Esophagus squamous epithelium (tissue), 5 donors: ENCODE measurements at regions not wholly inside any gene's neighbourhood (a gene's known extent, or its start where the extent isn't known, plus 50 kb on each side); places are given as distances from the start of the nearest gene placed in this dataset.

Experiments
- DNase-seq: peaks from one replicate; lab custom pipeline; 2025; lab: John Stamatoyannopoulos, UW
- H3K27ac ChIP-seq, 4 donors: fragments of 200-600 bp; sonication (generic); one replicate each; pipeline ENCODE4 v1.5.1; 2016 to 2019; ENCODE audit warnings: mild to moderate bottlenecking in 1 of 4
- H3K27me3 ChIP-seq, 4 donors: fragments of 200-600 bp; sonication (generic); 1 replicate in 3 of 4; 2 replicates in 1 of 4; pipeline versions ENCODE4 v1.5.1 to v1.6.0; 2017 to 2021; ENCODE audit warnings: antibody characterized with exemption in 1 of 4
- H3K36me3 ChIP-seq, 3 donors: fragments of 200-600 bp; sonication (generic); one replicate each; pipeline ENCODE4 v1.5.1; 2016 to 2019
- H3K4me1 ChIP-seq, 3 donors: fragments of 200-600 bp; sonication (generic); one replicate each; pipeline ENCODE4 v1.5.1; 2017 to 2019
- H3K4me3 ChIP-seq, 4 donors: fragments of 200-600 bp; sonication (generic); 1 replicate in 3 of 4; 2 replicates in 1 of 4; pipeline ENCODE4 v1.5.1; 2016 to 2019; ENCODE audit warnings: mild to moderate bottlenecking in 2 of 4, moderate library complexity in 1 of 4
- H3K9me3 ChIP-seq, 3 donors: fragments of 200-600 bp; sonication (generic); one replicate each; pipeline ENCODE4 v1.5.1; 2016 to 2019
- CTCF ChIP-seq, 6 experiments: fragments of 450-650 bp in 4 of 6; fragments of 200-600 bp in 2 of 6; sonication (generic) in 2 of 6; IDR thresholded peaks; one replicate each; pipeline ENCODE4 v1.5.1; 2016 to 2019; ENCODE audit warnings: antibody characterized with exemption in 6 of 6, mild to moderate bottlenecking in 4 of 6, moderate library complexity in 4 of 6
- POLR2A ChIP-seq, 4 donors: fragments of 450-650 bp; IDR thresholded peaks; one replicate each; pipeline ENCODE4 v1.6.1; 2017; ENCODE audit warnings: antibody characterized with exemption in 4 of 4, mild to moderate bottlenecking in 4 of 4, moderate library complexity in 3 of 4
- WGBS, 2 donors: methylation state at CpG; one replicate each; pipeline ENCODE4 v1.1.5; 2018; 5-methylcytosine and 5-hydroxymethylcytosine counted together
- intact Hi-C: fragments of 100-400 bp; cut with DNase I; formaldehyde crosslinking; loops from one replicate; pipeline ENCODE4 v1.15.0; 2022
- donor health status: DM: yes; HTN: yes; CAD: no.

DNA sequence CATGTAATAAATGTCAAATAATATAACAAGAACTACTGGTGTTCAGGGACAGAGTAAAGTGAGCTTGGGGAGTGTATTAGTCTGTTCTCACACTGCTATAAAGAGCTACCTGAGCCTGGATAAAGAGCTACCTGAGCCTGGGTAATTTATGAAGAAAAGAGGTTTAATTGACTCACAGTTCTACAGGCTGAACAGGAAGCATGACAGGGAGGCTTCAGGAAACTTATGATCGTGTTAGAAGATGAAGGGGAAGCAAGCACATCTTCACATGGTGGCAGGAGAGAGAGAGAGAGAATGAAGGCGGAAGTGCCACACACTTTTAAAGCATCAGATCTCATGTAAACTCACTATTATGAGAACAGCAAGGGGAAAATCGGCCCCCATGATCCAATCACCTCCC lies 205.9 kb downstream of the CTH start:
- intact Hi-C loops: no loop called here
- TF ChIP-seq CTCF (IDR thresholded peaks at IDR 0.05): no peak
- TF ChIP-seq POLR2A (IDR thresholded peaks at IDR 0.05): no peak
- Histone ChIP-seq H3K27me3 (no peaks in the 10 kb centered on the region), H3K4me1 (no peaks in the 10 kb centered on the region), H3K27ac (no peak overlapping the region), H3K36me3 (no peaks in the 10 kb centered on the region), H3K9me3 (no peaks in the 10 kb centered on the region), H3K4me3 (no peak overlapping the region)
- DNase-seq: no peak
- 51 to 61% methylated on average over 3 of the region's 3 CpGs for WGBS, 2 donors

- TF ChIP-seq POLR2A (IDR thresholded peaks at IDR 0.05) (no peak), CTCF (IDR thresholded peaks at IDR 0.05) (no peak)
- no peaks in the 10 kb centered on the region for H3K9me3 ChIP-seq
- no peaks in the 10 kb centered on the region for H3K36me3 ChIP-seq
- no peaks in the 10 kb centered on the region for H3K4me1 ChIP-seq
- H3K27me3 ChIP-seq: no peaks in the 10 kb centered on the region
- 60 to 71% methylated on average over 2 of the region's 2 CpGs for WGBS, 2 donors
- H3K27ac ChIP-seq: no peak overlapping the region
- no peak overlapping the region for H3K4me3 ChIP-seq
- intact Hi-C loops: no loop called here
- DNase-seq: no peak
Observed at GRCh38 chr1:70617728-70618127, 206.7 kb downstream of the CTH start.

DNA sequence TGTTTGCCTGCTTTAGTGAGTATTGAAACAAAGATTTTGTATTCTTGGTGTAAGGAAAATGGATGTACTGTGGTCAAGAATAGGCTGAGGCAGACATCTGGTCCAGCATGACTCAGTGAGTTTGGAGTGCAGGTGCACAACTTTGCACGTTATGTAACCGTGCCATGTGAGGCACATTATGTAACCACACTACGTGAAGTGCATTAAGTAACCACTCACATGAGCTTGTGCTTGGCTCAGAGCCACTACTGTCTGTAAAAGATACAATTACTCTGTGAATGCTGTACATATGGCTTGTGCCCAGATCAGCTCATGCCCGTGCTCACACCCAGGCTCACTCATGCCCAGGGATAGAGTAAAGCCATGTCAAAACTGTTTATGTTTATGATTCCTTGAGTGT lies 216.8 kb downstream of the CTH start:
- H3K36me3 ChIP-seq: no peaks in the 10 kb centered on the region
- H3K4me1 ChIP-seq: no peaks in the 10 kb centered on the region
- H3K4me3 ChIP-seq: no peak overlapping the region
- whole genome bisulfite sequencing, 2 donors: 21 to 40% methylated on average over 3 to 4 of the region's 4 CpGs
- H3K27ac ChIP-seq: no peak overlapping the region
- no peak for TF ChIP-seq POLR2A (IDR thresholded peaks at IDR 0.05)
- H3K27me3 ChIP-seq: no peaks in the 10 kb centered on the region
- H3K9me3 ChIP-seq: no peaks in the 10 kb centered on the region
- intact Hi-C loops: no loop called here
- DNase-seq: no peak

DNA sequence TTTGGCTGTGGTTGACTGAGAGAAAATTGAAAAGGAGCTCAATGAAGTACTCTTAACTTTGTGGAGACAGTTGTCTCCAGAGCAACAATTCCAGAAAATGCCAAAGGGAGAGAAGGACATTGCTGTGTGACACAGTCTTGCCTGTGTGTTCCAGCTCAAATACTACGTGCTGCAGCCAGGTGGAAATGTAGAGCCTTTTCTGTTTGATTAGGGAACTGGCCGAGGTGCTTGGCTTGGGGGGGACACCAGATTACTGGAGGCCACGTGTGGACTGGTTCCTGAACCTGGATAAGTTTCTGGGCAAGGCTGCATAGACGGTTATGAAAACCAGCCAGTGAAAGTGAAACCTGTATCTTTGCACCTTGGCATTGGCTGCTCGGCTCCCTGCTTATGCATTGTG lies 217.9 kb downstream of the CTH start:
- Histone ChIP-seq H3K27ac (no peak overlapping the region), H3K4me1 (no peaks in the 10 kb centered on the region), H3K27me3 (no peaks in the 10 kb centered on the region), H3K4me3 (no peak overlapping the region), H3K36me3 (no peaks in the 10 kb centered on the region), H3K9me3 (no peaks in the 10 kb centered on the region)
- TF ChIP-seq CTCF (IDR thresholded peaks at IDR 0.05) (no peak), POLR2A (IDR thresholded peaks at IDR 0.05) (no peak)
- intact Hi-C loops: no loop called here
- WGBS, 2 donors: 64 to 66% methylated on average over 5 of the region's 5 CpGs
- DNase-seq: no peak

GRCh38 chr1:70633004-70633403 lies 221.9 kb downstream of the CTH start:
- WGBS, 2 donors: 14 to 22% methylated on average over 1 of the region's 1 CpG
- Histone ChIP-seq H3K27me3 (no peaks in the 10 kb centered on the region), H3K9me3 (no peaks in the 10 kb centered on the region), H3K36me3 (no peaks in the 10 kb centered on the region), H3K4me1 (no peaks in the 10 kb centered on the region), H3K4me3 (no peak overlapping the region), H3K27ac (no peak overlapping the region)
- no peak for TF ChIP-seq CTCF (IDR thresholded peaks at IDR 0.05)
- intact Hi-C loops: no loop called here
- no peak for DNase-seq

- H3K4me3 ChIP-seq: no peak overlapping the region
- no peaks in the 10 kb centered on the region for H3K36me3 ChIP-seq
- TF ChIP-seq CTCF (IDR thresholded peaks at IDR 0.05) (no peak), POLR2A (IDR thresholded peaks at IDR 0.05) (no peak)
- no peaks in the 10 kb centered on the region for H3K27me3 ChIP-seq
- no peaks in the 10 kb centered on the region for H3K9me3 ChIP-seq
- no peaks in the 10 kb centered on the region for H3K4me1 ChIP-seq
- no peak overlapping the region for H3K27ac ChIP-seq
- intact Hi-C loops: no loop called here
- 64 to 66% methylated on average over 3 of the region's 3 CpGs for WGBS, 2 donors
- DNase-seq: no peak
Observed at GRCh38 chr1:70635868-70636267, 224.8 kb downstream of the CTH start.
